ENCODE measurements at regions not wholly inside any gene's neighbourhood (a gene's known extent, or its start where the extent isn't known, plus 50 kb on each side); places are given as distances from the start of the nearest gene placed in this dataset.

DNA sequence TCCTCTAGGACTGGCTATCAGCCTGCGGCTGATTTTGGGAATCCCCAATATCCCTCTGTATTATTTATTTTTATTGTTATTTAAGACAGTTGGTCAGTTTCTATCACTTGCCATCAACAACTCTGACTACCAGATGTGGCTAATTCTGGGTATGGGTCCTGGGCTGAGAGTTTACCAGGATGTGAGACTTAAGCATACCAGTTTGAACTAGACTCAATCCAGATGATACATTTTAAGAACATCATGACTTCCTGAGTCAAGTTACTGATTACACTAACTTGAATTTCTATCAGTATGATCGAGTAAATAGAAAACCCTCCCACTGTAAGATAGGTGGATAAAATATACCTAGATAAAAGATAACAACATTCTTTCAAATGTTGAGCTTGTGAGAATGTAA lies 634.0 kb downstream of the MAT2B start:
- TF ChIP-seq E2F4 (CRISPR knock-in tag; IDR thresholded peaks at IDR 0.05; ENCODE audit: borderline replicate concordance, low read depth) (no peak), E2F1 (CRISPR knock-in tag; IDR thresholded peaks at IDR 0.05) (no peak), NR1H2 (CRISPR knock-in tag; IDR thresholded peaks at IDR 0.05) (no peak), FOXJ3 (CRISPR knock-in tag; IDR thresholded peaks at IDR 0.05; ENCODE audit: borderline replicate concordance) (no peak), ESRRA (CRISPR knock-in tag; IDR thresholded peaks at IDR 0.05; ENCODE audit: borderline replicate concordance) (no peak), CREM (CRISPR knock-in tag; IDR thresholded peaks at IDR 0.05) (no peak), CREB1 (CRISPR knock-in tag; IDR thresholded peaks at IDR 0.05) (no peak), MYBL2 (CRISPR knock-in tag; IDR thresholded peaks at IDR 0.05) (no peak), CDX4 (CRISPR knock-in tag; IDR thresholded peaks at IDR 0.05; ENCODE audit: borderline replicate concordance) (no peak)
- TF ChIP-seq, protein P1, sequence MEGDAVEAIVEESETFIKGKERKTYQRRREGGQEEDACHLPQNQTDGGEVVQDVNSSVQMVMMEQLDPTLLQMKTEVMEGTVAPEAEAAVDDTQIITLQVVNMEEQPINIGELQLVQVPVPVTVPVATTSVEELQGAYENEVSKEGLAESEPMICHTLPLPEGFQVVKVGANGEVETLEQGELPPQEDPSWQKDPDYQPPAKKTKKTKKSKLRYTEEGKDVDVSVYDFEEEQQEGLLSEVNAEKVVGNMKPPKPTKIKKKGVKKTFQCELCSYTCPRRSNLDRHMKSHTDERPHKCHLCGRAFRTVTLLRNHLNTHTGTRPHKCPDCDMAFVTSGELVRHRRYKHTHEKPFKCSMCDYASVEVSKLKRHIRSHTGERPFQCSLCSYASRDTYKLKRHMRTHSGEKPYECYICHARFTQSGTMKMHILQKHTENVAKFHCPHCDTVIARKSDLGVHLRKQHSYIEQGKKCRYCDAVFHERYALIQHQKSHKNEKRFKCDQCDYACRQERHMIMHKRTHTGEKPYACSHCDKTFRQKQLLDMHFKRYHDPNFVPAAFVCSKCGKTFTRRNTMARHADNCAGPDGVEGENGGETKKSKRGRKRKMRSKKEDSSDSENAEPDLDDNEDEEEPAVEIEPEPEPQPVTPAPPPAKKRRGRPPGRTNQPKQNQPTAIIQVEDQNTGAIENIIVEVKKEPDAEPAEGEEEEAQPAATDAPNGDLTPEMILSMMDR (IDR thresholded peaks at IDR 0.05) = no peak
- TF ChIP-seq, protein P2, sequence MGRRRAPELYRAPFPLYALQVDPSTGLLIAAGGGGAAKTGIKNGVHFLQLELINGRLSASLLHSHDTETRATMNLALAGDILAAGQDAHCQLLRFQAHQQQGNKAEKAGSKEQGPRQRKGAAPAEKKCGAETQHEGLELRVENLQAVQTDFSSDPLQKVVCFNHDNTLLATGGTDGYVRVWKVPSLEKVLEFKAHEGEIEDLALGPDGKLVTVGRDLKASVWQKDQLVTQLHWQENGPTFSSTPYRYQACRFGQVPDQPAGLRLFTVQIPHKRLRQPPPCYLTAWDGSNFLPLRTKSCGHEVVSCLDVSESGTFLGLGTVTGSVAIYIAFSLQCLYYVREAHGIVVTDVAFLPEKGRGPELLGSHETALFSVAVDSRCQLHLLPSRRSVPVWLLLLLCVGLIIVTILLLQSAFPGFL (CRISPR knock-in tag; IDR thresholded peaks at IDR 0.05; ENCODE audit: borderline replicate concordance) = no peak
